GM12801 (cell line): ENCODE measurements at regions not wholly inside any gene's neighbourhood (a gene's known extent, or its start where the extent isn't known, plus 50 kb on each side); places are given as distances from the start of the nearest gene placed in this dataset.

Source experiments
- TF ChIP-seq, protein P1 (sequence below): IDR thresholded peaks from one replicate; pipeline ENCODE4 v1.5.1; 2011; ENCODE audit warnings: control low read depth; ENCODE audit not compliant: insufficient read length; ENCODE audit errors: extremely low read depth

DNA sequence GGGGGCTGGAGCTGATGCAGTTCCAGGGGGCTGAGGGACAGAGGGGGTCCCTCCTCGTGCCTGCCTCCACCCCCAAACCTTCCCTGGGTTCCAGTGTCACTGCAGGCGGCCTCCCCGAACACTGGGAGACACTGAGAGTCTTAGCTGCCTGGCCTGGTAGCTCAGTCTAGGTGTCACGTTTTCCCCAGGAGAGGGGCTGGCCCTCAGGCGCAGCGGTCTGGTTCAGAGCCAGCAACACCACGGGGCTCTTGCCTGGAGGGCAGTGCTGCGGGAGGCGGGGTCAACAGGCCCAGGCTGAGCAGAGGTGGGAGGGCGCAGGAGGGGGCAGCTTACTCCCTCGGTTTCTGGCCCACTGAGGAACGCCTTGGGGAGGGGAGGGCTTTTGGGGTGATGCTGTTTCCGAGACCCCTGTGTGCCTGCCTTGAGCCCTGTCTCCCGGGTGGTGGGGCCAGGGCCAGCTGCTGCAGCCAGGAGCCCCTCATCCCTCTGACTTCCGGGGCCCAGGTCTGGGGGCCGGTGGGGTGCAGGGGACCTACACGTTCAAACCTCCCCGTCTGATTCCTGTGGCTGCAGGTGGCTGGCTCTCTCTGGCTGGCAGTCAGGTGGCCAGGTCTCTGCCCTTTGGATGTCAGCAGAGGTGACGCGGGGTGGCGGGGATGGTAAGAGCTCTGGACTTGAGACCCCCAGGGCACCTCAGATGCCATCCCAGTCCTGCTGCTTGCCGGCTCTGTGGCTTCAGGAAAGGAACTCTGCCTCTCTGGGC, 89.3 kb upstream of the GSE1 start:
- TF ChIP-seq, protein P1, sequence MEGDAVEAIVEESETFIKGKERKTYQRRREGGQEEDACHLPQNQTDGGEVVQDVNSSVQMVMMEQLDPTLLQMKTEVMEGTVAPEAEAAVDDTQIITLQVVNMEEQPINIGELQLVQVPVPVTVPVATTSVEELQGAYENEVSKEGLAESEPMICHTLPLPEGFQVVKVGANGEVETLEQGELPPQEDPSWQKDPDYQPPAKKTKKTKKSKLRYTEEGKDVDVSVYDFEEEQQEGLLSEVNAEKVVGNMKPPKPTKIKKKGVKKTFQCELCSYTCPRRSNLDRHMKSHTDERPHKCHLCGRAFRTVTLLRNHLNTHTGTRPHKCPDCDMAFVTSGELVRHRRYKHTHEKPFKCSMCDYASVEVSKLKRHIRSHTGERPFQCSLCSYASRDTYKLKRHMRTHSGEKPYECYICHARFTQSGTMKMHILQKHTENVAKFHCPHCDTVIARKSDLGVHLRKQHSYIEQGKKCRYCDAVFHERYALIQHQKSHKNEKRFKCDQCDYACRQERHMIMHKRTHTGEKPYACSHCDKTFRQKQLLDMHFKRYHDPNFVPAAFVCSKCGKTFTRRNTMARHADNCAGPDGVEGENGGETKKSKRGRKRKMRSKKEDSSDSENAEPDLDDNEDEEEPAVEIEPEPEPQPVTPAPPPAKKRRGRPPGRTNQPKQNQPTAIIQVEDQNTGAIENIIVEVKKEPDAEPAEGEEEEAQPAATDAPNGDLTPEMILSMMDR = no peak

DNA sequence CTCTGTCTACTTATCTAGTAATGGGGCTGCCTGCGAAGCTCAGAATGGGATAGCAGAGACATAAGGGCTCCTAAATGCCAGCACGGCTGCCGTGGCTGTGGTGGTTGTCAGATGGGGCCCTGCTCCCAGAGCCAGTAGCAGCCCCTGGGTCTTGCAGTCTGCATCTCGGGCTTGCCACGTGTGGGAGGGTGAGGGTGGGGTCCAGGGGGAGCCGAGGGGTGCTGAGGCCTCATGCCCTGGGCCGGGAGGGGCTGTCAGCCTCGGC, 88.8 kb upstream of the GSE1 start:
- TF ChIP-seq, protein P1 = no peak

DNA sequence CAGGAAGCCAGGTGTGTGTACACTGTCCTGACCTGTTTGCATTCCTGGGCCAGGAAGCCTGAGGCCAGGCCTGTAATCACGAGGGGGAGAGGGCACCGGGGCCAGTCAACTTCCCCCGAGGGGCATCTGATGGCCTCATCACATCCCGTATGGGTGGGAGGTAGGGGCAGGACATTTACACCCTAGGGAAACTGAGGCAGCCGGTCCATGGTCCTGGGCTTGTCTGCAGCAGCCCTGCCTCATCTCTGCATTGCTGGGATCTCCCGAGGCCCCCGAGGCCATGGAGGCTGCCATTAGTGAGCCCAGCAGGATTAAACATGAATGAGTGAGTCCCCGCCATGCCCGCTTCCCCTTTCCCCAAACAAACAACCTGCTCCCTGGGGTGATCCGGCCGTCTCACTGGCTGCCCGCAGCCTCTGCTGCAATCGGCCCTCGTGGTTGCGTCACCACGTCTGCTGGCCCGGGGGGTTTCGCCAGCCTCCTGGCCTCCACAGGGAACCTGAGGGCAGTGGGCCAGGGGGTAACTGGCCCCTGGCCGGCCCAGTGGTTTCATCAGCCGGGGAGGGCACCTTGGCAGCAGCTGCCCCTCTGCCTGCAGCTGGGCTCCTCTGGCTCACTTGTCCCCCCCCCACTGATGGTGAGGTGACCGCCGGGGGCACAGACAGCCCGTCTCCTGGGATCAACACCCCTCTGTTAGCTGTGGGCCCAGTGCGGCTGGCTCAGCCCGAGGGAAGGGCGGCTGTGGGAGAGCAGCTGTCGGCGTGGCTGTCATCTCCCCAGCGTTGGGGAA, 88.3 kb upstream of the GSE1 start:
- TF ChIP-seq, protein P1 = no peak

DNA sequence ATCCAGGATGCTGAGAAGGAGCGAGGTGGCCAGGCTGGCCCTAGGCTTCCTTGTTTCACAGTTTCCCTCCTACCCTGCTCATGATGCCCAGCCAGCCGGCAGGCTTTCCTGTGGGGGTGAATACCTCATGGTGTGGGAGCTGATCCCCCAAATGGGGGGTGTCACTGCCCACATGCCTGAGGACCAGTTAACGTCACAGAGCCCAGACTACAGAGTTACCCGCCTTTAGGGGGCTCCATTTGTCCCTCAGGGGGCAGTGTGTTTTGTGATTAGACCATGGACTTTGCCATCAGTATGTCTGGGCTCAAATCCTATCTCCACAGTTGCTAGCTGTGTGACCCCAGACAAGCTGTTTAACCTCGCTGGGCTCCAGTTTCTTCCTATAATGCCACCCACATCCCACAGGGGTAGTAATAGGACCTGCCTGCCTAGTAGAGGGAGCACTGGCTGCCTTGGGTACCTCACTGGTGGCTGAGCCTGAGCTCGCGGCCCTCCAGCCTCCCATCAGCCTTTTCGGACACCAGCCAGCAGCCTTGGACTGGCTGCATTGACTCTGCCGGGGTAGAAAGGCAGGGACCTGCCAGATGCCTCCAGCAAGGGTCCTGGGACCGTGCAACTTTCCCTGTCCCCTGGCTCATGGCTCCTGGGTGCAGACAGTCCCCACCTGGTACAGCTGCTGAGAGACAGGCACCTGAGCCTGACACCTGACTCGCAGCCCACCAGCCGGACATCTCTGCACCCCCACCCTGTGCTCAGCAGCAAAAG, 87.5 kb upstream of the GSE1 start:
- TF ChIP-seq, protein P1 = no peak

DNA sequence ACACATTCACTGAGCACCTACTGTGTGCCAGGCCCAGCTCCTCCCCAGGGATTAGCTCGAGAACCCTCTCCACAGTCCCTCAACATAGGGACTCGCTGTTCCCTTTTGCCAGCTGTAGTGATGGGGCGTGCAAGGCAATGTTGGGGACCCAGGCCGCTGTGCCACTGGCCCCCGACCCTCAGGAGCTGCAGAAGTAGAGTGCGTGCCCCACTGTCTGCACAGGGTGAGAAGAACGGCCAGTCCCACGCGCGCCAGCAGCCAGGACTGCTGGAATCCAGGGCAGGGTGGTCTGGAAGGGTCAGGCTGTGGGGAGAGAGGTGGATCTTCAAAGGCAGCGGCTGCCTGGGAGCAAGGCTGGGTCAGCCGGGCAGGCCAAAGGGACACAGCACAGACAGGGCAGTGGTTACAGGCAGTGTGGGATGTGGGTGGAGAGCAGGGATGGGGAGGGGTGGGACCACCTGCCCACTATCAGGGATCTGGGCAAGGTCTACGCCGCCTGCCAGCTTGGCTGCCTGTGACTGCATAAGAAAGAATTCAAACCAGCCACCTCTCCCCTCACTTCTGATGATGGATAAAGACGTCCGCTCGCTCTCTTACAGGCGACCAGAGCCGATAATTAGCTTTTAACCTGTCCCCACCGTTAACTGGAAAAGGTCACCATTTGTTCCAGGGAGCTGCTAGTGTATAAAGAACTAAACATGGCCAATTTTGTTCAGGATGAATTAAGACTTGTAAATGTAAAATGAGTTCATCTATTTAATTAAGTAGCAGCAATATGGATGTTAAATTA, 86.7 kb upstream of the GSE1 start:
- TF ChIP-seq, protein P1 = no peak

DNA sequence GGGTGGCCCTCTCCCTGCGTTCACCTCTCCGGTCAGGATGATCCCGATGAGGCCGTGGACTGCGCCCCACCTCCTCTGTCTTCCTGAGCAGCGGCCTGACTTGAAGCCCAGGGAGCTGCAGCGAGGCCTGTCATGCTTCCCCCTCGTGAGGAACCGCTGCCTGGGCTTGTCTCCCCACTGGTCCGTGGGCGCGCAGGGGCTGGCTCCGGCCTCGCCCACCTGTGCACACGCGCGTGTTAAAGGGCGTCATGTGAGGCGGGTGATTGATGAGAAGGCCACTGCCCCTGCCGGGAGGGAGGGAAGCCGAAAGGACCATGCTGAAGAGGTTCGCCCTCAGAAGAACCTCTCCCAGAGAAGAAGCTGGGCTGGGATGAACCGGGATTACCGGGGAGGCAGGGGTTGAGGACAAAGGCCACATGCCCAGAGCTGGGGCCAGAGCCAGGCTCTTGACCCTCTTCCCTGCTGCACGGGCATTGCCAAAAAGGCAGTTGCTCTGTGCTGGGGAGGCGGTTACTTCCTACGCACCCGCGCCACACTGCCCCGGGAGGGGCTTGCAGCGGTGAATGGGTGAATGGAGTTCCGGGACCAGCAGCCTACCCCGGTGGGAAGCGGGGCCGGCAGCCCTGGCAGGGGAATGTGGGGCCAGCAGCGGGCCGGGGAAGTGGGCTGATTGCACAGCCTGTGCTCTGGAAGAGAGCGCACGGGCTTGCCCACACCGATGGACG, 85.9 kb upstream of the GSE1 start:
- TF ChIP-seq, protein P1 = no peak
